HCT116 (cell line): ENCODE measurements at regions not wholly inside any gene's neighbourhood (a gene's known extent, or its start where the extent isn't known, plus 50 kb on each side); places are given as distances from the start of the nearest gene placed in this dataset.

Source experiments
- ATAC-seq: fragments of 200-7000 bp; cut with Tn5 transposase; 2 replicates; pipeline ENCODE4 v1.9.1; 2020; ENCODE audit warnings: mild to moderate bottlenecking, moderate library complexity
- BruUV-seq: library from RNA; stranded (reverse); fragments of 400-500 nt; replicated peaks from 2 replicates; lab custom pipeline; 2021; lab: Mats Ljungman, UMichigan
- CTCF ChIA-PET: fragments of 300-600 bp; sonication (Branson Sonifier 250); formaldehyde crosslinking; loops from one replicate; lab custom pipeline; 2021; ENCODE audit warnings: antibody characterized with exemption; lab: Charles Lee
- POLR2A ChIA-PET: fragments of 300-600, 350-600 bp; sonication (Branson Sonifier 250); formaldehyde crosslinking; loops from one replicate; lab custom pipeline; 2021; ENCODE audit warnings: antibody characterized with exemption; lab: Charles Lee
- RAD21 ChIA-PET, 2 experiments: fragments of 300-600 bp; sonication (Branson Sonifier 250); formaldehyde crosslinking; loops; one replicate each; lab custom pipeline; 2023; ENCODE audit warnings: low total read pairs in 2 of 2; ENCODE audit not compliant: uncharacterized antibody in 2 of 2, unreplicated experiment in 2 of 2, low non-redundant PET in 1 of 2; lab: Charles Lee
- DNase-seq: peaks from one replicate; pipeline ENCODE4 v3.0.0-alpha.2; 2010; ENCODE audit warnings: low read depth, low spot score
- H2AFZ ChIP-seq: fragments of 200-600 bp; shearing (Covaris generic), sonication (generic); 2 replicates; pipeline ENCODE4 v1.6.1; 2017; ENCODE audit warnings: low read depth, mixed run types, mixed read lengths, antibody characterized with exemption, low read length; ENCODE audit not compliant: poor library complexity, severe bottlenecking
- H3K27ac ChIP-seq: 2 replicates; pipeline ENCODE4 v1.5.1; 2012; ENCODE audit warnings: low read depth, low read length
- H3K27me3 ChIP-seq: fragments of 200-600 bp; sonication (generic); 2 replicates; pipeline ENCODE4 v1.6.1; 2016; ENCODE audit warnings: mixed run types, low read length, mixed read lengths; ENCODE audit not compliant: insufficient read depth
- H3K36me3 ChIP-seq, 2 experiments: fragments of 200-500 bp in 1 of 2; fragments of 200-600 bp in 1 of 2; sonication (Bioruptor generic) in 1 of 2; sonication (generic) in 1 of 2; 2 replicates each; pipeline versions ENCODE4 v1.5.1 to v1.6.1; 2014 to 2016; ENCODE audit warnings: low read length in 2 of 2, inconsistent platforms in 1 of 2, mixed read lengths in 1 of 2, mixed run types in 1 of 2; ENCODE audit not compliant: insufficient read depth in 2 of 2, control insufficient read depth in 1 of 2
- H3K4me1 ChIP-seq, 2 experiments: fragments of 200-600 bp in 1 of 2; sonication (generic) in 1 of 2; 2 replicates each; pipeline versions ENCODE4 v1.5.1 to v1.6.1; 2012 to 2017; ENCODE audit warnings: low read length in 2 of 2, inconsistent platforms in 1 of 2, mild to moderate bottlenecking in 1 of 2, mixed read lengths in 1 of 2, mixed run types in 1 of 2, moderate library complexity in 1 of 2; ENCODE audit not compliant: insufficient read depth in 2 of 2, control insufficient read depth in 1 of 2
- H3K4me2 ChIP-seq: fragments of 200-600 bp; sonication (generic); 2 replicates; pipeline ENCODE4 v1.6.1; 2017; ENCODE audit warnings: mixed run types, low read length, mixed read lengths
- H3K4me3 ChIP-seq, 2 experiments: fragments of 200-600 bp in 1 of 2; sonication (generic) in 1 of 2; replicated peaks in 1 of 2; 2 replicates each; pipeline ENCODE4 v1.5.1; 2011 to 2016; ENCODE audit warnings: low read length in 2 of 2, control low read depth in 1 of 2, low read depth in 1 of 2, mild to moderate bottlenecking in 1 of 2, mixed read lengths in 1 of 2, mixed run types in 1 of 2
- H3K79me2 ChIP-seq: fragments of 200-600 bp; sonication (generic); 2 replicates; pipeline ENCODE4 v1.6.1; 2017; ENCODE audit warnings: mild to moderate bottlenecking, mixed run types, low read length, moderate library complexity, mixed read lengths; ENCODE audit not compliant: insufficient read depth
- H3K9ac ChIP-seq: fragments of 200-600 bp; sonication (generic); 2 replicates; pipeline ENCODE4 v1.6.1; 2016; ENCODE audit warnings: low read length, mixed read lengths
- H3K9me2 ChIP-seq: fragments of 200-600 bp; sonication (generic), shearing (Covaris generic); 2 replicates; pipeline ENCODE4 v1.6.1; 2017; ENCODE audit warnings: mixed run types, mild to moderate bottlenecking, moderate library complexity; ENCODE audit not compliant: insufficient read depth
- H3K9me3 ChIP-seq, 2 experiments: fragments of 200-500 bp in 1 of 2; fragments of 200-600 bp in 1 of 2; sonication (Bioruptor generic) in 1 of 2; sonication (generic) in 1 of 2; 2 replicates each; pipeline ENCODE4 v1.6.1; 2014 to 2017; ENCODE audit warnings: low read length in 2 of 2, mixed read lengths in 2 of 2, inconsistent platforms in 1 of 2, low read depth in 1 of 2, mild to moderate bottlenecking in 1 of 2, mixed run types in 1 of 2, moderate library complexity in 1 of 2; ENCODE audit not compliant: control insufficient read depth in 1 of 2, insufficient read depth in 1 of 2
- H4K20me1 ChIP-seq: fragments of 200-600 bp; sonication (generic), shearing (Covaris generic); 2 replicates; pipeline ENCODE4 v1.6.1; 2017; ENCODE audit warnings: mixed run types, mild to moderate bottlenecking, moderate library complexity; ENCODE audit not compliant: insufficient read depth
- ATF3 ChIP-seq: IDR thresholded peaks from 2 replicates; pipeline ENCODE4 v1.6.1; 2012
- CTCF ChIP-seq, 3 experiments: fragments of 200-600 bp in 1 of 3; sonication (generic) in 1 of 3; IDR thresholded peaks in 2 of 3; conservative IDR thresholded peaks in 1 of 3; 2 replicates each; pipeline ENCODE4 v1.5.1; 2012 to 2017; ENCODE audit warnings: low read depth in 2 of 3, low read length in 2 of 3, antibody characterized with exemption in 1 of 3, borderline replicate concordance in 1 of 3, control low read depth in 1 of 3, mild to moderate bottlenecking in 1 of 3, mixed read lengths in 1 of 3, mixed run types in 1 of 3, moderate library complexity in 1 of 3; ENCODE audit not compliant: insufficient read depth in 1 of 3
- EGR1 ChIP-seq: IDR thresholded peaks from 2 replicates; pipeline ENCODE4 v1.6.1; 2012; ENCODE audit warnings: low read depth
- ELF1 ChIP-seq: IDR thresholded peaks from 2 replicates; pipeline ENCODE4 v1.6.1; 2012; ENCODE audit warnings: low read depth, borderline replicate concordance
- EZH2 ChIP-seq: fragments of 200-600 bp; sonication (generic); IDR thresholded peaks from 2 replicates; pipeline ENCODE4 v1.6.1; 2017; ENCODE audit warnings: antibody characterized with exemption, mixed run types
- EZH2phosphoT487 ChIP-seq: fragments of 200-600 bp; IDR thresholded peaks from 2 replicates; pipeline ENCODE4 v1.6.1; 2018; ENCODE audit warnings: antibody characterized with exemption, borderline replicate concordance
- FOSL1 ChIP-seq: IDR thresholded peaks from 2 replicates; pipeline ENCODE4 v1.6.1; 2012; ENCODE audit warnings: low read depth
- JUND ChIP-seq: IDR thresholded peaks from 2 replicates; pipeline ENCODE4 v1.6.1; 2012
- MAX ChIP-seq: IDR thresholded peaks from 2 replicates; pipeline ENCODE4 v1.6.1; 2012
- POLR2A ChIP-seq: IDR thresholded peaks from 2 replicates; pipeline ENCODE4 v1.7.0; 2011; ENCODE audit warnings: borderline replicate concordance; ENCODE audit not compliant: insufficient read depth, insufficient read length; ENCODE audit errors: extremely low read depth
- POLR2AphosphoS5 ChIP-seq: IDR thresholded peaks from 2 replicates; pipeline ENCODE4 v1.6.1; 2011; ENCODE audit warnings: mild to moderate bottlenecking, low read depth, low read length, moderate library complexity
- RAD21 ChIP-seq: IDR thresholded peaks from 2 replicates; pipeline ENCODE4 v1.6.1; 2012; ENCODE audit warnings: low read depth, mild to moderate bottlenecking
- REST ChIP-seq: IDR thresholded peaks from 2 replicates; pipeline ENCODE4 v1.6.1; 2012; ENCODE audit warnings: low read depth
- SP1 ChIP-seq: IDR thresholded peaks from 2 replicates; pipeline ENCODE4 v1.6.1; 2012; ENCODE audit warnings: low read depth
- SRF ChIP-seq: IDR thresholded peaks from 2 replicates; pipeline ENCODE4 v1.6.1; 2012; ENCODE audit warnings: low read depth
- TCF7L2 ChIP-seq: IDR thresholded peaks from 2 replicates; pipeline ENCODE4 v1.7.0; 2011; ENCODE audit warnings: borderline replicate concordance, inconsistent platforms; ENCODE audit not compliant: insufficient read depth, insufficient read length; ENCODE audit errors: extremely low read depth
- YY1 ChIP-seq: IDR thresholded peaks from 2 replicates; pipeline ENCODE4 v1.6.1; 2011; ENCODE audit warnings: low read length, low read depth, moderate library complexity, mild to moderate bottlenecking; ENCODE audit not compliant: insufficient replicate concordance; ENCODE audit errors: extremely low read depth
- ZBTB33 ChIP-seq: IDR thresholded peaks from 2 replicates; pipeline ENCODE4 v1.6.1; 2011; ENCODE audit warnings: mild to moderate bottlenecking, low read length, moderate library complexity; ENCODE audit not compliant: insufficient replicate concordance; ENCODE audit errors: extremely low read depth
- ZNF274 ChIP-seq: fragments of 200-500 bp; sonication (Bioruptor generic); IDR thresholded peaks from 2 replicates; pipeline ENCODE4 v1.6.1; 2014; ENCODE audit warnings: mild to moderate bottlenecking, low read depth, low read length, inconsistent platforms
- intact Hi-C: fragments of 100-400 bp; cut with micrococcal nuclease; formaldehyde crosslinking; loops from 2 replicates; pipeline ENCODE4 v1.10.0; 2022

- no peaks in the 10 kb centered on the region for H4K20me1 ChIP-seq
- no peaks in the 10 kb centered on the region for H3K9me3 ChIP-seq
- no peaks in the 10 kb centered on the region for H3K36me3 ChIP-seq
- no peaks in the 10 kb centered on the region for H3K79me2 ChIP-seq
- no peak overlapping the region for H3K27ac ChIP-seq
- ChIA-PET RAD21 (no interaction called here), POLR2A (no interaction called here), CTCF (no interaction called here)
- H3K4me3 ChIP-seq = no peak overlapping the region
- BruUV-seq = no TSS peak
- no peak overlapping the region for H3K4me2 ChIP-seq
- intact Hi-C loops = loop anchor here (10.0 kb wide), 1 partner anchor 249 kb away; no protein-coding TSS in a partner anchor
- no peak for DNase-seq
- no peak for ATAC-seq
- no peaks in the 10 kb centered on the region for H3K27me3 ChIP-seq
- no peak overlapping the region for H2AFZ ChIP-seq
- no peaks in the 10 kb centered on the region for H3K9me2 ChIP-seq
- TF ChIP-seq ATF3 (no peak), EZH2phosphoT487 (no peak), YY1 (no peak), REST (no peak), POLR2AphosphoS5 (no peak), RAD21 (no peak), TCF7L2 (no peak), EGR1 (no peak), SP1 (no peak), EZH2 (no peak), FOSL1 (no peak), JUND (no peak), POLR2A (no peak), ELF1 (no peak), ZNF274 (no peak), SRF (no peak), MAX (no peak), CTCF (IDR thresholded peaks at IDR 0.05 in 2 of 3, conservative IDR thresholded peaks at IDR 0.05 in 1 of 3; ENCODE audit: borderline replicate concordance in 1 of 3, insufficient read depth in 1 of 3, low read depth in 2 of 3, low read length in 2 of 3) (no peak), ZBTB33 (no peak)
- TF ChIP-seq, all 23 proteins: peak for 0
- Histone ChIP-seq H3K4me1 (no peaks in the 10 kb centered on the region), H3K9ac (no peak overlapping the region)
Measured at GRCh38 chr3:81913886-81914663, 152.6 kb upstream of the GBE1 start.
